ENCODE measurements at regions not wholly inside any gene's neighbourhood (a gene's known extent, or its start where the extent isn't known, plus 50 kb on each side); places are given as distances from the start of the nearest gene placed in this dataset.

- Mint-ChIP-seq H3K4me1 (ENCODE audit: low read depth) (no peaks in the 10 kb centered on the region), H3K27ac (no peak overlapping the region), H3K36me3 (ENCODE audit: low read depth) (no peaks in the 10 kb centered on the region), H3K27me3 (ENCODE audit: insufficient read depth) (no peaks in the 10 kb centered on the region), H3K4me3 (no peak overlapping the region), H3K9me3 (peaks cover 47% of the 10 kb centered on the region)
- TF ChIP-seq CTCF (IDR thresholded peaks at IDR 0.05): no peak
- no peak for DNase-seq
Observed at GRCh38 chr12:97790281-97790680, 327.7 kb downstream of the RMST start.

GRCh38 chr12:97797473-97797872 is 334.9 kb downstream of the RMST start:
- DNase-seq: no peak
- TF ChIP-seq CTCF (IDR thresholded peaks at IDR 0.05): no peak
- H3K4me3 Mint-ChIP-seq: no peak overlapping the region
- H3K27ac Mint-ChIP-seq: no peak overlapping the region
- H3K27me3 Mint-ChIP-seq (ENCODE audit: insufficient read depth): no peaks in the 10 kb centered on the region
- no peaks in the 10 kb centered on the region; the same call in 1 of the 2 replicates for H3K36me3 Mint-ChIP-seq (ENCODE audit: low read depth)
- peaks cover 54% of the 10 kb centered on the region for H3K9me3 Mint-ChIP-seq
- H3K4me1 Mint-ChIP-seq (ENCODE audit: low read depth): no peaks in the 10 kb centered on the region

GRCh38 chr12:97800561-97800960 is 338.0 kb downstream of the RMST start:
- no peaks in the 10 kb centered on the region for H3K4me1 Mint-ChIP-seq (ENCODE audit: low read depth)

GRCh38 chr12:97801471-97802059 is 339.0 kb downstream of the RMST start:
- Mint-ChIP-seq H3K27ac (no peak overlapping the region), H3K4me1 (ENCODE audit: low read depth) (no peaks in the 10 kb centered on the region), H3K4me3 (no peak overlapping the region), H3K9me3 (peaks cover 47% of the 10 kb centered on the region), H3K27me3 (ENCODE audit: insufficient read depth) (no peaks in the 10 kb centered on the region), H3K36me3 (ENCODE audit: low read depth) (no peaks in the 10 kb centered on the region; the same call in 1 of the 2 replicates)
- no peak for TF ChIP-seq CTCF (IDR thresholded peaks at IDR 0.05)
- no peak for DNase-seq

More at GRCh38 chr12:97800561-97800960, 338.0 kb downstream of the RMST start:
- Mint-ChIP-seq H3K27ac (no peak overlapping the region), H3K27me3 (ENCODE audit: insufficient read depth) (no peaks in the 10 kb centered on the region), H3K4me3 (no peak overlapping the region), H3K9me3 (peaks cover 48% of the 10 kb centered on the region), H3K36me3 (ENCODE audit: low read depth) (no peaks in the 10 kb centered on the region; the same call in 1 of the 2 replicates)
- TF ChIP-seq CTCF (IDR thresholded peaks at IDR 0.05): no peak
- DNase-seq: no peak

GRCh38 chr12:97805146-97805545 is 342.5 kb downstream of the RMST start:
- Mint-ChIP-seq H3K27ac (no peak overlapping the region), H3K4me3 (no peak overlapping the region), H3K27me3 (ENCODE audit: insufficient read depth) (no peaks in the 10 kb centered on the region), H3K4me1 (ENCODE audit: low read depth) (no peaks in the 10 kb centered on the region), H3K36me3 (ENCODE audit: low read depth) (no peaks in the 10 kb centered on the region), H3K9me3 (peaks cover 59% of the 10 kb centered on the region)
- no peak for TF ChIP-seq CTCF (IDR thresholded peaks at IDR 0.05)
- DNase-seq: no peak
